GM18867 (cell line): ENCODE measurements at regions not wholly inside any gene's neighbourhood (a gene's known extent, or its start where the extent isn't known, plus 50 kb on each side); places are given as distances from the start of the nearest gene placed in this dataset.
A peak's percentile ranks its signal among the peaks of the same experiment; 100 is the strongest.

Source experiments
- ATAC-seq: cut with Tn5 transposase; IDR thresholded peaks from one replicate; pipeline ENCODE4 v1.9.1; 2021; ENCODE audit warnings: mild to moderate bottlenecking, moderate library complexity; ENCODE audit not compliant: unreplicated experiment

DNA sequence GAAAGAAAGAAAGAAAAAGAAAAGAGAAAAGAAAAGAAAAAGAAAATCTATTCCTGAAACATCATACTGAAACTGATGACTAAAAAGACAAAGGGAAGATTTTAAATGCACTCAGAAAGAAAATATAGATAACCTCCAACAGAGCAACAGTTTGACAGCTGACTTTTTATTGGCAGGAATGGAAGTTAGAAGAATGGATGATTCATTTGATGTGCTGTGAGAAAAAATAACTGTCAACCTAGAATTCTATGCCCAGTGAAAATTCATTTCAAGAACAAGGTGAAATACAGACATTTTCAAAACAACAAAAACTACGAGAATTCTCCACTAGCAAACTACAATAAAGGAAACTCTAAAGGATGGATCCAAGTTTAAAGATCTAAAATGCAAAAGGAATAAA, 50.5 kb upstream of the HSPA12A start:
- no peak for ATAC-seq

DNA sequence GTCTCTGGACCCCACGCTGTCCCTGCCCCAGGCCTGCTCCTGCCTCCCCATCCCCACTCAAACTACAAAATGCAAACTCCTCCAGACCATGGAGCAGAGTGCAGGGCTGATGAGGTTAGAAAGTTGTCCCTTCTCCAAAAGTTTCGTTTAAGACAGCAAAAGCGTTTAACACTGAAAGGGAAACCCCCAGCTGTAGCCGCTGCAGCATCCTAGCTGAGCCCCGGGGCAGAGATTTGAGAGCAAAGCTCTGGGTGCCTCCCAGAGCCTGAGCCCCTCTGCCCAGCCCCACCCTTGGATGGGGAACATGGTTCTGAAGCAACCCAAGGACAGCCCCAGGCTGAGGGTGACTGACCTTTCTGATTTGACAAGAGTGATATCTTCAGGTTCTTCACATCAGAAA, 52.8 kb upstream of the ENO4 start:
- peak; percentile 27 for ATAC-seq

DNA sequence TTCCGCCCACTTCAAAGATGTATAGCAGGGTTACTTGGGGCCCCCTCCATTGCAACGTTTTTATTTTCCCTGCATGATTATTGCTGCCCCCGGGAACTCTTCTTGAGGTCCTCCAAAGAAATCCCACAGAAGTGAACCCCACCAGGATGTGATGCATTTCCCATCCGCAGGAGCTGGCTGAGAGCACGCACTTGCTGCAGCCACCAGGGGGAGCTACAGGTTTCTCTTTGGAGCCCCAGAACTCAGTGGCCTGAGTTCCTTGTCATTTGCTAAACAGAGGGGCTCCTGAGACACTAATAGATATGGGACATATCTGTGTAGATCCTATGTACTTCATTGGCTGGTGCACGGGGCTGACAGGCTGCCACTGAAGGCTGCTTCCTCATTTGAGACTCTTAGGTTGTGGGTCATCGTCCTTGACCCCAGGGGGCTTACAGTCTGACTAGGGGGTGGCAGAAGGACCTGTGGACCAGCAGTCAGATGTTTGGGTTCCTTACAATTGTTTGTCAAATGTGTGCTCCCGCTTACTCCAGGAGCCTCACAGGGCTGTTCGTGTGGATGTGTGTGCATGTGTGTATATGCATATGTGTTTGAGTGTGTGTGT, 52.3 kb upstream of the ENO4 start:
- ATAC-seq: peak; percentile 93

DNA sequence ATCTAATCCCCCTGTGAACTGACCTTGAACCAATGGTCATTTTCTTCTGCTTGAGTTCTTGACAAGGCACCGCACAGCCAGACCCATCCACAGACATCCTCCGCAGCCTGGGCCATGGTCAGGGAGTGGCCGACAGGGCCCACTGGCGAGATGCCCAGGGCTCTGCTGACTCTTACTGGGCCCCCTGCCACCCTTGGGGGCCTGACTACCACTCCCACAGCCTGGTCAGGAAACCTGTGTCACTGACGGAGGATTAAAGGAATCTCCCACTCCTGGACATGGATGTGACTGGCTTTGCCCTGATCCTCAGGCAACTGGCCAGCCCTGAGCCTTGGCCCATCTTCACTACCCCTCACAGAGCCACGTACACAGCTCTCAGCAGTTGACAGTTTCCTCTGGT, 50.4 kb upstream of the ENO4 start:
- ATAC-seq: no peak
